GM19238 (cell line): ENCODE measurements at regions not wholly inside any gene's neighbourhood (a gene's known extent, or its start where the extent isn't known, plus 50 kb on each side); places are given as distances from the start of the nearest gene placed in this dataset.

Experiments used
- DNase-seq: peaks from one replicate; pipeline ENCODE4 v3.0.0; 2011; ENCODE audit warnings: low spot score; ENCODE audit not compliant: insufficient read length

DNA sequence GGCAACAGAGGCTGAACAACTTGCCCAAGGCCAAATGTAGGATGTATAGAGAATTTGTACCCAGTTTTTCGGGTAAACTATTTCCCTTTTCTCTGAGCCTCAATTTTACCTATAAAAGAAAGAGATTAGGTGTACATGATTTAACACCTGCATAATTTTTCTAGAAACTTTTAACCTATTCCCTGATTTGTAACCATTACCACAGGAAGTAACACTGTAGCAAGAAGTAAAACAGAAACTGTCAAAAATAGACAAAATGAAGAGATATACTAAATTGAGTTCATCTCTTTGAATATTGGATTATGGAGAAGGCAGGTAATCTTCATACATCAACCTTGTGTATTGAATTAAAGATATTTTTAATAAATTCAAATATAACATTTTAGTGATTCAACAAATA is 136.2 kb downstream of the ZC3H11B start:
- no peak for DNase-seq

DNA sequence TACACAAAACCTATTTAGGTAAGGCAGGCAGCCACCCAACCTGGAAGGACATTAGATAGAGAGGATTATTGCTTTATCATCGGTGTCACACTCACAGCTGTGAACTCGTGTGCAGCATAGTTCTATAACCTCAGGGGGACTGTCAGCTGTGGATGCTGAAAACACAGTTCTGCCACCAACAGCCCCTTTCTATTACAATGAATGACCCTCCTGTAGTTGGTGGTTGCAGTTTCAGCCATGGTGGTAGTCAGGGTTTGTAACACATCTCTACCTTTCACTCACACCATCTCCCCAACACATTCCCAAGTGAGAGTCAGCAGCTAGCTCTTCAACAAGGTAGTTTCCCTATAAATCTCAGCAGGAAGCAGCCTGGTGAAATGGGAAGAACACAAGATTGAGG is 136.8 kb downstream of the ZC3H11B start:
- DNase-seq, result no peak

DNA sequence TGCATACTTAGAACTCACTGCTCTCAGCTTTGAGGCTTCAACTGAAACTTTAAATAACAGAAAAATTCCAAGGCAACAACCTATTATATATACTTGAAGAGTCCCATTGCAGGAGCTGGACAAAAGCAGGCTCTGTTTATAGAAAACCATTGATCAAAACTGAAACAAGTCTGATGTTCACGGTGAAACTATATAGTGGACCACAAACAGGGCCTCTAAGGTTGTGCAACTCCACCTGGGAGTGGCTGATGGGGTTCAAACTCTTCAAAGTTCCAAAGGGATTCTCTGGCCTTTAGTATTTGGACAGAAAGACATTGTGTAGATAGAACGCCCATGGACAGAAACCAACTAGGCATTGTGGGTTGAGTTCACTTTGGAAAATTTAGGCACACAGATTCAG is 140.3 kb downstream of the ZC3H11B start:
- DNase-seq, result no peak

DNA sequence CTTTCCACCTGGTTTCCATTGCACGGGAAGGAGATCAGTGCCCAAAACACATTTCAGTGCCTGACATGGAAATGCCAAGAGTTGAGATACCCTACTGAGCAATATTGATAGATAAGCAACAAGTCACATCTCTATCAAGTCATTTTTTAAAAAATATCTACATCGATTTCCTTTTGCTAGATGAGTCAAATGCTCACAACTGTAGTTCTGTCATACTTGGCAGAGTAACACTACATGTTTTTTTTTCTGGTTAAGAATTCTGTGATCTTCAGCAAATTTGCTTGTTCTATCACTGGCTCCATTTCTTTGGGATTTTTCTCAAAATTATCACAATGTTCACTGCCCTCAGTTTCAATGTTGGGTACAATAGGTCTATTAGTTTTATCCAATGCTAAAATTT is 145.4 kb downstream of the ZC3H11B start:
- no peak for DNase-seq

DNA sequence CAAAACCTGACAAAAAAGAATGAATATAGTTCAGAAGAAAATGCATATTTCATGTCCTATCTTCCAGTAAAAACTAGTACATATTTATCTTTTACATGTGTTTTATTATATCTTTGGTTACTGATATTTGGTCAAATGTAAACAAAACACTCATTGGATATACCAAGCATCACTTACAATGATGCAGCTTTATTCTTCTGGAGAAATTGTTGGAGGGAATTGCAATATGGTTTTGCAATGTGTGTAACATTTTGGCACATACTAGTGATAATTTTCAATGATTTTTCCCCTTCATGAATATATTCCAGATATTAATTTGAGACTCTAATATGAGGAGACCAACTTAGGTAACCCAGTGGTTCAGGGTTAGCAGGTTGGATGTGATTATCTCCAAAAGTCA is 146.1 kb downstream of the ZC3H11B start:
- no peak for DNase-seq

DNA sequence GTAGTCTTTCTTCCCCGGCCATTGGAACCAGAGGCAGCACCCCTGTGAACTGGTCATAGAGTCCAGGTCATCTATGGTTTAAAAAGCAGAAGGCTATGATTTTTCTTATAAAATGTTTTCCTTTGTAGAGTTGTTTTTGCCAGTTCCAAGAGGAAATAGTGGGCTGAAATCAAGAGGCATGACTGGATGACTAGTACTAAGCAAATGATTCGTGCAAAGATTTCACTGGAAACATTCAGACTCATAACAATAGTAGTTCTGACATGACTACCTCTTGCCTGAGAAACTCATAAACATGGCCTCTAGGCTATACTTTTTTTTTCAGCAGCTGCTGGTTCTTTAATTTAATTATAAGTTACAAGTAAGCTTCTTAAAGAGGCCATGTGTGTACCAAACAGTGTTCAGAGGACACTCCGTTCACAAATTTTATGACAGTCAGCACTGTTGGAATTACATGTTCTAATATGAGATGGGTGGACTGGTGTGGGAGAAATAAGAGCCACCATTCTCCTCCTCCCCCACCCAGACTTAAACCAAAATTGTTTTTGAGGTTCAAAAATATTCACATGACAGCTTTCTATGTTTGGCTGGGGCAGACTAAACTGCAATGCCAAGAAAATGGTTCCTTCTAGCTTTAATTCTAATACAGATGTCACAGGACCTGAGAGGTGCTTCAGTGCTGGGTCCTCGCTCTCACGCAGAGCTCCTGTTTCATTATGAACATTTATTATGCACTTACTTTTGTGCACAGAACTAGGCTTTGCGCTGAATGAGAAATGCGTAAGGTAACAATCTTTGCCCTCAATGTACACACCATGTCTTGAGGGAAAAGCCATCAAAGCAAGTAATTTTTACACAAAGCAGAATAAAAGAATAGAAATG is 147.5 kb downstream of the ZC3H11B start:
- DNase-seq, result no peak

DNA sequence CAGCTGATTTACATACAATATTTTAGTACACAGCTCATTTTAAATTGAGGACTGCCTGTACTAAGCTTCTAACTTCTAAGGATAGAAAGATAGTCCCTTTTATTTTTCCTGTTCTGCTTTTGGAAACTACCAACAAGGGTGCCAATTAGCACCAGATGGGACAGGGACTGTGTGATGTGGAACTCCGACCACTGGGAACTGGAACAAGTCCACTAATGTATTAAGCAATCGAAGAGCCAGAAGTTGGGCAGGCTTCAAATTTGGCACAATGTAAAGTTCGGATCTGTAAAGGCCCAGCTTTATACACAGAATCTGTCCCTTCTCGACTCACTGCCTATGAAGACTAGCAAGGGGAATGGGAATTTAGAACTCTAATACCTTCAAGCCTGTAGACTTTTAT is 149.3 kb downstream of the ZC3H11B start:
- DNase-seq, result no peak

DNA sequence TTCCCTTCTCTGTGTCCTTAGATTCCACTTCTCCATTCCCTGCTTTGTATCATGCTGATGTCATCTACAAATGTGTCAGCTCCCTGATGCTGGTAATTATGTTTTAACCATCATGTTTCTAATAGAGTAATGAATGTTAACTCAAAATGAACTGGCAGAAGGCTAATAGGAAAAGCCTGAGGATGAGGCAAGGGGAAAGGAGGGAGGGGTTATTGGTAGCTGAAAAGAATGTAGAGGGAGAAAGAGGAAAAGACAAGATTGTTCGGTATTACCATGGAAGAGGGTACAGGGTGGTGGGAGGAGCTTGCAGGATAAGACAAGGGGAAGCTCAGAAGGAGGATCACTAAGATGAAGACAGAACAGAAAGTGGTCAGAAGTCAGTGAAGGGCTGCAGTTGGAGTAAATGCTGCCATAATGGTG is 150.9 kb downstream of the ZC3H11B start:
- DNase-seq, result no peak

DNA sequence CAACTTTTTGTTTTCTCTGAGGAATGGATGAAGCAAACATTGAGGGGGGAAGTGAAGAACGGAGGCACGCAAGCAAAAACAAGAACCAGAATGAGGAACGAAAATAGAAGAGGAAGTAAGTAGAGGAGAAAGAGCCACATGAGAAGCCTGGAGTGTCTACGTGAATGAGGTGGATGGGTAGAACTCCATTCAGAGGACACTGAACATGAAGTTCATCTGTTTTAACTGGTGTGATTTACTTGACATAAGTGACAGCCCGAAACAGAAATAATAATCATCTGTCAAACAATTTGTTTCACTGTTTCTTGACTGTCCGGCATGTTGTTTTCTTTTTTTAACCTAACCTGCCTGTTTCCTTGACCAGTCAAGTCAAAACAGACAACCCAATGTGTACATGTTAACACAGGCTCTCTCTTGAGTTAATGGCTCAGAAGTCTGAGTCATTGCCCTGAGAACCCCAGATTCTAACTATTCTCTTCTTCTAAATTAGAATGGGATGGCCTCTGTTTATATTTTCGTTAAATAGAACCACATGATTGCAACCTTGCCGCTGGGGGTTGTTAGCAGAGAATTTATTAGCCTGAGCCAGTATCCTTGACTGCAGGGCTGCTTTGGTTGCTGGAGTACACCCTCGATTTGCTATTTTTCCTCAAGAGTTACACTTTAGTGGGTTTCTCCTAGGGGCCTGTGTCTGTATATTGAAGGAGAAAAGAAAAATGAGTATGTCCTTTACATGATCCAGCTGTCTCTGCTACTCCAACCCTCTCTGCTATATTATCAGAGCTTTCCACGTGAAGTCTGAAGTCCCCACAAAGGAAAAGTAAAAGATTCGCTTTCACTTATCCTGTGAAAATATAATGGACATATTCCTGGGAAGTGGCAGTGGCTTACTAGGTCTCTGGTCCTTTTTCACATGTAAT is 151.7 kb downstream of the ZC3H11B start:
- DNase-seq, result no peak

DNA sequence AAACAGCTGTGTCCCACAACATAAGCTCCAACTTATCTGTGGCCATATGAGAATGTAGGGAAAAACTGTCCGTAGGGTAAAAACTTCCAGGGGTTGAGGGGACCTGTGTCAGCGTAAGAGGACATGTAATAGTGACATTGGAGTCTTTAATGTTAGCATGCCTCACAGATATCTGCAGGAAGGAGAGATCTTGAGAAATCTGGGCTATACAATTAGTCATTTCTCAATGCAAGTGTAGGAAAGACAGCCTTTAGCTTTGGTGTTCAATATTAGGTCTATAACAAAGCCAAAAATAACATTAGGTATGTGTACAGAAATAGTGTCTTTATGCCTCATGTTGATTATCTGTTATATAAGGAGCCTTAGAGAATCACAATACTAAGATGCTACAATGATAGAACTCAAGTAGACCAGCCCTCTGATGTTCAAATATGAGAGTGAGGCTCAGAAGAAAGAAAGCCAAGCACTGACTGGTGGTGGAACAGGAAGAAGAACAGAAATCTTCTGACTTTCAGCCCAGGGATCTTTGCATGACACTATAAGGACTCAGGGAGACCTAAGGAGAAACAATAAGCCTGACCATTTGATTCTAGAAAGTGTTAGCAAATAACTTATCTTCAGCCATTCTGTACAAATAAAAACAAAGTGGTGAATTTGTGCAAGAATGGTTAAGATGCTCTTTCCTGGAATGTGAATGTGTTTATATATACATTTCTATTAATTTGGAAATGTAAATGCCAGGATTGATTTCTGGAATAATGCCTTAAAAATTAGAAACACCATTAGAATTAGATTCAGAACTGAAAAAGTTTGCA is 152.6 kb downstream of the ZC3H11B start:
- DNase-seq, result no peak

DNA sequence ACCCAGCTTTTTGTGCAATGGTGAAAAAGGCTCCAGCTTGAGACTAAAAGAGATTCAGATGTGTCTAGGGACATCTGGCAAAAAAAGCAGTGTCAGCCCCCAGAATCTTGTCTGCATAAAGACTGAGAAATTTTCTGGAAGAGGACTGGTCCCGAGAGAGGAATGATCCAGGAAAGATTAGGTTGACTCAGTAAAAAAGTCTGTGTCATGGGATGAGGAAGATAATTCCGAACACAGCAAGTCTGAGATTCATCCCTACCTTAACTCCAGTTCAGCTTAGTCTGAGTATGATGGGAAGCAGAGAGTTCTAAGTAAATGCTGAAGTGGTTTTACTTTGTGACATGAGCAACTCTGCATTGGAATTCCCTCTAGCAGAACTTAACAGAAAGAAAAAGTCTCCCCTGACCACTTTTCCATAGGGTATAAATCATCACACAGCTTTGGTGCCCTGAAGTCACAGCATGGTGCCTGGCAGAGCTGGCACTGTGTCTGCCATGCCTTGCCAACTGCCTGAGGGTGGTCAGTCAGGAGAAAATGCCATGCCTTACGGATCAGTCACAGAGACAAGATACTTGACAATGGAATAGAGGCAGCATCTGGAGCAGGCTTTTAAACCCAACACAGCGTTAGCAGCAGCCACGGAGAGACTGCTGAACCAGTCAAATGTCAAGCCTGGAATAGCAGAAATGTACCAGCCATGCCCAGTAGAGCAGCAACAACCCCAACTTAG is 153.4 kb downstream of the ZC3H11B start:
- no peak for DNase-seq

DNA sequence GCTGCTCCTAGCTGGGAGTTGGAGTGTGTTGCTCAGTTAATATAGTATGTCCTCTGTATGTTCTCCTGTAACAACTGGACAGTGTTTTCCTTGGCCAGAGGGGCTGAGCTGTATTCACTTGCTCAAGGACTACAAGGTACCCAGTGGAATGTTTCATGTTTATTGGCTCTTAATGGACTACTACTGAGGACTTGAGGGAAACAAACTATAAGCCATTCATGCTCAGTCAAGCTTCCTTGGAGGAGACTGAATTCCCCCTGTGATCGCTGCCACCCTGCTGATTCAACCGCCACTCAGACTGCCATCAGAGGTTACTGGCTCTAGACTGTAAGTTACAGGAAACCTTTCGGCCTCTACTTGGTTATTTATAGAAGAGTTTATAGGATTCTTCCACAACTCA is 166.6 kb downstream of the ZC3H11B start:
- no peak for DNase-seq

DNA sequence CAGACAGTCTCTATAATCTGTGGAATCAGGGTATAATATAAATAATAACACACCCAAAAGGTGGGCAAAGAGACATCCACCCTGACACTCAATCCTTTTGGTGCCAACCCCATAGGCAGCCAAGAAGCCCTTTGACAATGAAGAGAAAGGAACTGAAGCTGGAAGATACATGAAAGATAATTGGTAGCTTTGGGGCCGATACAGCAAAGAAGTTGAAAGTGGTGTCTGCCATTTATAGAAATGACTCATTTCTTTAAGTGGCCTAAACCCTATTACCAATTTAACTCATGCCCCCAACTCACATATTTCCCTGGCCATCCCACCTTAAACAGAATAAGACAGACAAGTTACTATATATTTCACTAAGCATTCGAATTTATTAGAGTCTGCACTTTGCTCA is 167.0 kb downstream of the ZC3H11B start:
- no peak for DNase-seq

DNA sequence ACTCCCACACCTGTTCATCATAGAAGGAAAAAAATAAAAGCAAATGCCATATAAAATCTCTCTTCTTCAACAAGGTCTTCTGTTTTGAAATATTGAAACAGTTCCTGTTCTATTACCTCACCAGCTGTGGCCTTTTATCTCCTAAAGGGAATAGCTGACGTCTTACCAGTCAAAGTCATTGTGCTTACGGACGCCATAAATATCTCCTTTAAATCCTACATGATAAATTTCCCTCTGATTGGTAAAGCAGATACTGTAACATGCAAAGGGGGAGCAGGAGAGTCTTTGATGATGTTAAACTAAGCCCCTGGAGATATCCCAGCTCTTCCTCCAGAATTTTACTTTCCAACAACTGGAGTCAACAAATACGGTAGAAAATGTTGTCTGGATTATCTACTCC is 168.4 kb downstream of the ZC3H11B start:
- no peak for DNase-seq

DNA sequence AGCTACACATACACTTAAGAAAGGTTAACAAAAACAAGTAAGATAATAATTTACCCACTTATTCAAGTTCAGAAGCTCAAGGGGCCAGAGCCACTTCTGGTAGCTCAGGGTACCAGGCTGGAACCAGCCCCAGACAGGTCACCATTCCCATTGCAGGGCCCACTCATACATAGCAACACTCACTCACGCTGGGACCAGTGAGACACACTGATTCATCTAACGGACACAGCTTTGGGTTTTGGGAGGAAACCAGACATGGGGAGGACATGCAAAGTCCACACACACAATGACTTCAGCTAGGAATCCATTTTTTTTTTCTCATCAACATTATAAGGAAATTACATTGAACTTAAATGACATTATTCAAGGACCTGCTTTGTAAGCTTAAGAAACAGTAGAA is 169.1 kb downstream of the ZC3H11B start:
- DNase-seq, result no peak

DNA sequence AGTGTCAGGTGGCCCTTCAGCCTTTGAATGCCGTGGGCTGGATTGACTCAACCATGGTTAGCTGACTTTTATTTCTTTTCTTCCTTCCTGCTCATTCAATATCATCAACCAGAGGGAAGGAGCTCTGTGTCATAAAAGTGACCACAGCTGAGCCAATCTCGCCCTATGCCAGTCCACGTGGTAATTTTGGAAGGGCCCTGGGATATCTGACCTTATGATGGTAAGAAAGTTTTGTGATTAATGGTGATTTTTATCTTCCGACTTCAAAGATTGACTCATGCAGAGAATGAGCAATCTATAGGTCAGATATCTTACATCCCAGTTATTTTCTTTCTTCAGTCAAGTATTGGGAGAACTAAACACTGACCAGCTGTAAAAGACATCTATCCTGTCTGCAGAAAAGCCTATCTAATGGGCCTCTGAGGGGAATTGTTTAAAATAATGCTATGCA is 170.3 kb downstream of the ZC3H11B start:
- no peak for DNase-seq

DNA sequence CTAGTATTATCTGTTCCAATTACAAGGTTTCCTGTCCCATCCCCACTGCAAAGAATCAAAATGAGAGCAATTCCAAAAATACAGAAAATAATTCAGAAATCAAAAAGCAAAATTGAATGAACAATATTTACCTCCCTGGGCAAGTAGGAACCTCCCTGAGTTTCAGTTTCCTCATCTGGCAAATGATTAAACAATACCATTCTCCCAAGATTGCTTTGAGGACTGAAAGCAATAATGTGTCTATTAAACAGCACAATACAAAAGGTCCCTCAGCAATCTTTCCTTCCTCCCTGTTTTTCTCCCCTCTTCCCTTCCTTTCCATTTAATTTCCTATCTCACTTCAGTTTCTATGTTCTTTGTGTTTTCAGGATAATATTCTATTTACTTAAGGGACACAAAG is 171.0 kb downstream of the ZC3H11B start:
- no peak for DNase-seq

DNA sequence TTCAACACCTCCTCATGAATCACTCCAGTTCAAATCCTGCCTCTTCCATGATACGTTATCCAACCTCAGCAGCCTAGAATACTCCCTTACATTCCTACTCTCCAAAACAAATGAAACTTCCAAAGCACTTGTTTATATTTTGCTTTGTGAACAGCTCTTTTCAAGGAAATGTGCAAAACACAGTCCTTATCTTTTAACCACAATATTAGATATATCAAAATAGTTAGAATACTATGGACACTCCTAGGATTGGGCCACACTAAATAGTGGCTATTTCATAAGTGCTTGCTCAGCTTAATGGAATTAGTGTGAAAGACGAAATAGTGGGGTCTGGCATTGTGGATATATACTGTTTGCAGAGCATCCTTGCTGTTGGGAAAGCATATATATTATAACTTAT is 173.5 kb downstream of the ZC3H11B start:
- DNase-seq, result no peak

DNA sequence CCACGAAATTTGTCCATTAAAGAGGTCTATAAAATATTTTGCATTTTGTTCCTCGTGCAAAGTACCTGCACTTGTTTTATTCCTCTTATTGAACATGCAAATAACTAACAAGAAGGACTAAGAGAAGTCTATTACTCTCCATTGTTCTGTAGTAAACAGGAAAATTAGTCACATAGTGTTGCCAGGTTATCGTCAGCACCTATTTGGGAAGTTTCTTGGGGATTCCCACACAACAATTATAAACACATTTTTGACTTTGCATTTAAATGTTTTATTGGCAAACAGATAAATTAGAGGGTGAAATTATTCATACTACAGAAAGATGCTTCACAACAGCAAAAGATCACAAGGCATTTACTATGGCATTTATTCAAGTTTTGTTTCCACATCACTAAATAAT is 174.5 kb downstream of the ZC3H11B start:
- no peak for DNase-seq

DNA sequence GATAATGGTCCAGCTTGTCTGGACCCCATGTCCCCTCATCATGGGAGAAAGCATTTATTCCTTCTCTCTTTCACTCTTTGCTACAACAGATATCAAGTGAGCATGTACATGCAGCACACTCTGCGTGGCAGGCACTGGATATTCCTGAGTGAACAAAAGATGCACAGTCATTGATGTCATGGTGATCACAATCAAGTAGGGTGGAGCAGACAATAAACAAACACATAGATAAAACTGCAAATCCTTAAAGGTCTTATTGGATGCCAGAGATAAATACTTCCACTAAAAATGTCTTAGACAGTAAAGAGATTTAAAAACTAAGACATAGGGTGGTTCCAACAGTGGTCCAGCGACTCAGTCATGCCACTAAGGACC is 178.0 kb downstream of the ZC3H11B start:
- DNase-seq, result no peak
